Activated CD8-positive, alpha-beta memory T cell treated with anti-CD3 and anti-CD28 coated beads, Interleukin-2, amount 50 U/mL, for 1 hour (primary cell): ENCODE measurements at regions not wholly inside any gene's neighbourhood (a gene's known extent, or its start where the extent isn't known, plus 50 kb on each side); places are given as distances from the start of the nearest gene placed in this dataset.
"Not testable (repeated sequence)": the region's sequence is repeated elsewhere in the genome, so short reads cannot be mapped to it uniquely, and the experiment has no call there.

Source experiments
- DNase-seq: peaks from one replicate; pipeline ENCODE4 v3.0.0-alpha.2; 2020; ENCODE audit errors: extremely low read depth

- no peak for DNase-seq
Measured at GRCh38 chr18:46226461-46226860, 122.3 kb downstream of the HAUS1 start.

DNA sequence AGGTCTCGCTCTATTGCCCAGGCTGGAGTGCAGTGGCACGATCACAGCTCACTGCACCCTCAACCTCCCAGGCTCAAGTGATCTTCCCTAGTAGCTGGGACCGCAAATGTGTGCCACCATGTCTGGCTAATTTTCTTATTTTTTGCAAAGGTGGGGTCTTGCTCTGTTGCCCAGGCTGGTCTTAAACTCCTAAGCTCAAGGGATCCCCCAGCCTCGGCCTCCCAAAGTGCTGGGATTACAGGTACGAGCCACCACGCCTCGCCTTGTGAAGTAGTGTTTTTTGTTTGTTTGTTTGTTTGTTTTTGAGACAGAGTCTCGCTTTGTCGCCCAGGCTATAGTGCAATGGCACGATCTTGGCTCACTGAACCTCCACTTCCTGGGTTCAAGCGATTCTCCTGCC is 125.5 kb downstream of the HAUS1 start:
- not testable (repeated sequence) for DNase-seq

DNA sequence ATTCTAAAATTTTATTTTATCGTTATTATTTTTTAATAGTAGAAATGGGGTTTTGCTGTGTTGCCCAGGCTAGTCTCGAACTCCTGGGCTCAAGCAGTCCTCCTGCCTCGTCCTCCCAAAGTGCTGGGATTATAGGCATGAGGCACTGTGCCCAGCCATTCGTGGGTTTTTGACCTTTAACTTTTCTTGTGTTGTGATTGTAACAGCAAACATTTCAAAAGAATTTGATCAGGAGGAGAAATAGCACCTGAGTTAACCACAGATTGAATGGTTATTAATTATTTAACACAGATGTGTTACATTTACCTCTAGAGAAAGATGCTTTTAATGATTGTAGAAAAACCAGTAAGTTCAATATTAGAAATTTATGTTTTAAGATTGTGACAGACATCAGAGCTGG is 132.0 kb downstream of the HAUS1 start:
- no peak for DNase-seq

GRCh38 chr18:46237891-46238290 is 133.7 kb downstream of the HAUS1 start:
- no peak for DNase-seq

GRCh38 chr18:46239549-46239948 is 135.4 kb downstream of the HAUS1 start:
- DNase-seq: no peak

GRCh38 chr18:46239998-46240397 is 135.8 kb downstream of the HAUS1 start:
- DNase-seq: no peak

GRCh38 chr18:46241393-46241792 is 137.2 kb downstream of the HAUS1 start:
- DNase-seq: not testable (repeated sequence)

DNA sequence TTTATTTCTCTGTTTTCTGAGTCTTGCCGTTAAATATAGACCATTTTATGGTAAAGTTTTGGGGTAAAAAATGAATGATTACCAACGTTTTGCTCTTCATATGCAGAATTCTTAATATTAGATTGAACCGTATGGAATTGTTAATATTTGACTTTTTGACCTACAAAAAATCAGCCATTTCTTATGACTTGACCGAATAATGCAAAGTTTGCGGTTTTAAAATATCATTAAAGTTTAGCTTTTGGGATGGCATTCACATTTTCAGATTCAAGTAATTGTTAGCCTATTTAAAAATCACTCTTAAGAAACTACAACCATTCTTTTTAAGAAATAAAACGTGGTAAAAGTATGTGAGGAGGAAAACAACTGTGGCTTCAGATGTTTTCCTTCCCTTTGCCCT is 138.0 kb downstream of the HAUS1 start:
- DNase-seq: no peak

DNA sequence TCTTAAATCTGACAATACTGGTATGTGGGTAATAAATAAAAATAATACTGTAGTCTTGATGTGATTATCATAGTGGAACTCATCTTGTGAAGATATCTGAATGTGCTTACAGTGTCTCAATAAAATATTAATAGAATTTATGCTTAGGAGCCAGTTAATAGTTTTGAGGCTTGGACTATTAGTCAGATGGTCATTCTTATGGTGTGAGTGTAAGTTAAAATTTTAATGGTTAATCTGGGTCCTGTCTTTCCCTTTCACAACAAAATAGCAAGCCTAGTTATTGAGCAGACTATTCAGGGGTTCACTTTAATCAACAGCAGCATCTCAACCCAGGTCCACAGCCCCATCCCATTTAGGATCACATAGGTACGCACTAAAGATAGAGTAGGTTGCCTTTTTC is 138.9 kb downstream of the HAUS1 start:
- DNase-seq: no peak

GRCh38 chr18:46243673-46244072 is 139.5 kb downstream of the HAUS1 start:
- DNase-seq: no peak

DNA sequence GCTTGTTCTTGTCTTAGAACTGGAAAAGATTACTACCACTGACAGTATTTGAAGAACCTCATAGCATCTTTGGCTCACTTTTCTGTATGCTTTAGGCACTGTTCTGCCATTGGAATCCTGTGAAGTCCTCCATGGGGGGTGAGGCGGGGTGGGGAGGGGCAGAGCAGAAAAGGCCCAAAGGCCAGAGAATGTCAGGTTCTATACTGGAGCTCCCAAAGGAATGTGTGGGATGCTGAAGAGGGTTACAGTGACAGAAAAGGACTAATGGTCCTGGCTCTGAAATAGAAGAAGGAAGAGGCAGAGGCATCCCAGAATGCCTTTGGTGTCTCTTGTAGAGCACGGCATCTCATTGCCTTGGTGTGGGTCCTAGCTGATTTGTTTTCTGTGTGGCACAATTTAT is 141.9 kb downstream of the HAUS1 start:
- DNase-seq: no peak

- no peak for DNase-seq
Measured at GRCh38 chr18:46247942-46248341, 143.8 kb downstream of the HAUS1 start.

GRCh38 chr18:46250084-46250811 is 146.1 kb downstream of the HAUS1 start:
- DNase-seq: peak; percentile 31

DNA sequence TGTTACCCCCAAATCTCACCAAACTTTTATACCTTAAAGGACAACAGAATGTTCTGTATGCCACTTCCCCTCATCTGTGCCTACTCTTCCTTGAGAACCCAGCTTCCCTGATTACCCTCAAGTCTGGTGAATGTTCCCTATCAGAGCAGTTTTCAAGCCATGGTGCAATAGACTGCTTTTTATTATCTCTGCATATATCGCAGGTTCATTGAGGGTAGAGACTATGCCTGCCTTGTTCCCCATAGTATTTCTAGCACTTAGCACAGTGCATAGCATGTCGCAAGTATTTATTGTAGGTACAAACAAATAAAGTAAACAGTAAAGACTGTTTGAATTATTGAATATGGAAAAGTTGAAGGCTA is 146.6 kb downstream of the HAUS1 start:
- DNase-seq: no peak

GRCh38 chr18:46252759-46253158 is 148.6 kb downstream of the HAUS1 start:
- DNase-seq: no peak

DNA sequence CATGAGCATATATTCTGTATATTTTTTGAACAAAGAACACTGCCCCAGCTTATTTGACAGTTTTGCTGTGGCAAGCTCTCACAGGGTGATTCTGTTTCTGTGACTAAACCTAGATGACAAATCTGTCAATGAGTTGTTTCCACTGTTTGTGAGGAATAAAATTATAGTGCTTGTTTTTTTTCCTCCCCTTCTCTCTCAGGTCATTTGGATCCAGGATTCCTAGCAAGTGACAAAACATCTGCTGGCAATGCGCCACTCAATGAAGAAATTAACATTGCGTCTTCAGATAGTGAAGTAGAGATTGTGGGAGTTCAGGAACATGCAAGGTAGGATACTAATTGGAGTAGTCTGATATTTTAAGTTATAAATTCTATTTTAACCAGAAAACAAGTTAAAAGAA is 149.3 kb downstream of the HAUS1 start:
- DNase-seq: no peak

DNA sequence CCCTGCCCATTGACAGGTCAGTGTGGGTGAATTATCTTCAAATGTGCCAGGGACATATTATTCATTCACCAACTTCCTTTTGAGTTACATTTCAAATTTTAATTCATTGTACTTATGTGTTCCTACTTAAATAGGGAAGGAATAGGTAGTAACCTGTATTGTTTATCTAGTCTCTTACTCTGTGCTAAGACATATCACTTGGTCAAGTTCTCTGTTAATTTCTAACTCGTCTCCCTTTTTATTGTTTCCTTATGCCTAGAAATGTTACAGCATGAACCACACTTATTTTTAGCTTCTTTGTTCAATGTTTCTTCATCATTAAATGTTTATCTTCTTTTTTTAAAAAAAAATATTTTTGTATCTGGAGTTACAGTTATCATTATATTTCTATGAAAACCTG is 151.9 kb downstream of the HAUS1 start:
- no peak for DNase-seq

GRCh38 chr18:46257366-46257765 is 153.2 kb downstream of the HAUS1 start:
- no peak for DNase-seq

DNA sequence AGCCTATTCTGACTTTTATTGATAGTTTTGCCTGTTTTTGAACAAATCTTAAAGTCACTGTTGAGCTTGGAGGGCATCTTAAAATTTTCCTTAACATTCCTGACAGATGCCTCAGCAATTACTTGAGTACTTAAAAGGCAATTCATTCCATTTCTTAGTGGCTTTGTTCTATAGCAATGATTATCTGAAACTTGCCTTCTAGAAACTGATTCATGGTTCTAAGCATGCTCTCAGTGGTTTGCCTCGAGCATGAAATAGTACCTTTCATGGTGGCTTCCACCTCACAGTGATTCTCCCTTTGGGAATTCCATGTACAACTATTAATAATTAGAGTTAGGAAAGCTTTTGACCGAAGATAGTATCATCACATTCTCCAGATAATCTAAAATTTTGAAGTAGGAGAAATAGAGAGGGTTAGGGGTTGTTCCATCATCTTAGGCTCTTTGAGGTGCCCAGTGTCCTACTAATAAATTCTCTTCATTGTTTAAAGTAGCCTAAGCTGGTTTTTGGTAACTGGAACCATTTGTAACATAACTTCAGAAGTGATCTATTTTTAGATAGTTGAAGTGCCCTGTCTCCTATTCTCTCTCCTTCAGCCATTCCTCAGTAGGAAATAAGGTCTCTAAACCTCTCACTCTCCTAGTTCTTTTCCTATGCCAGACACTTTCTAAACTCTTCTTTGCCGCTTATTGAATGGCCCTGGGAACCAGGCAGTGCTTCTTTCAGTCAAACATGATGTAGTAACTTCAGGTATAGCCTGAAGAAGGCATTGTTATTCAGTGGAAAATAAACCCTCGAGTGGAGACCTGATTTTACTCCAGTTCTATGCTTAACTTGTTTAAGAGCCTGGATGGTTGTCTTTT is 156.1 kb downstream of the HAUS1 start:
- no peak for DNase-seq

GRCh38 chr18:46260879-46261143 is 156.6 kb downstream of the HAUS1 start:
- DNase-seq: no peak

- DNase-seq: no peak
Measured at GRCh38 chr18:46261799-46262198, 157.6 kb downstream of the HAUS1 start.

DNA sequence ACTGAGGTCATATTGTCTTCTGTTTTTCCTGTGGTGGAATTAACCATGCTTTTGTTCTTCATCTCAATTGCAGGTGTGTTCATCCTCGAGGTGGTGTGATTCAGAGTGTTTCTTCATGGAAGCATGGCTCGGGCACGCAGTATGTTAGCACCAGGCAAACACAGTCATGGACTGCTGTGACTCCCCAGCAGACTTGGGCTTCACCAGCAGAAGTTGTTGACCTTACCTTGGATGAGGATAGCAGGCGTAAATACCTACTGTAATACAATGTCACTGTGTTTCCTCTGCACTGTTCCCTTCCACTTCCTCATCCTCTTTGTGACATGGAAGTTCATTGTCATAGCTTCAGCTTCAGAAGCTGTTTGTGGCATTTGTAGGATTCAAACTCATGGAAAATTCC is 158.7 kb downstream of the HAUS1 start:
- DNase-seq: no peak

- DNase-seq: no peak
Measured at GRCh38 chr18:46264255-46264654, 160.1 kb downstream of the HAUS1 start.
